Upper lobe of right lung (tissue), 1 donor: ENCODE measurements at regions not wholly inside any gene's neighbourhood (a gene's known extent, or its start where the extent isn't known, plus 50 kb on each side); places are given as distances from the start of the nearest gene placed in this dataset.
A peak's percentile ranks its signal among the peaks of the same experiment; 100 is the strongest.

Source experiments
- ATAC-seq: fragments of 200-7000 bp; cut with Tn5 transposase; one replicate; pipeline ENCODE4 v1.9.1; 2020; ENCODE audit warnings: mild to moderate bottlenecking, moderate library complexity
- DNase-seq: peaks from one replicate; pipeline ENCODE4 v3.0.0-alpha.2; 2020
- H3K27ac ChIP-seq: fragments of 200-600 bp; one replicate; pipeline ENCODE4 v1.8.0; 2022
- H3K27me3 ChIP-seq: fragments of 200-600 bp; one replicate; pipeline ENCODE4 v1.8.0; 2022; ENCODE audit warnings: mild to moderate bottlenecking
- H3K36me3 ChIP-seq: fragments of 200-600 bp; one replicate; pipeline ENCODE4 v1.8.0; 2022
- H3K4me1 ChIP-seq: fragments of 200-600 bp; one replicate; pipeline ENCODE4 v1.8.0; 2022
- H3K4me3 ChIP-seq: fragments of 200-600 bp; one replicate; pipeline ENCODE4 v1.8.0; 2022; ENCODE audit warnings: mild to moderate bottlenecking
- H3K9me3 ChIP-seq: fragments of 200-600 bp; one replicate; pipeline ENCODE4 v1.8.0; 2022
- CTCF ChIP-seq: fragments of 200-600 bp; IDR thresholded peaks from one replicate; pipeline ENCODE4 v1.8.0; 2022; ENCODE audit warnings: antibody characterized with exemption
- intact Hi-C: fragments of 100-400 bp; cut with DNase I; formaldehyde crosslinking; loops from one replicate; pipeline ENCODE4 v1.11.0; 2022
- donor health status: DM: no; HTN: yes; CAD: no; lungs with severe emphysema.

DNA sequence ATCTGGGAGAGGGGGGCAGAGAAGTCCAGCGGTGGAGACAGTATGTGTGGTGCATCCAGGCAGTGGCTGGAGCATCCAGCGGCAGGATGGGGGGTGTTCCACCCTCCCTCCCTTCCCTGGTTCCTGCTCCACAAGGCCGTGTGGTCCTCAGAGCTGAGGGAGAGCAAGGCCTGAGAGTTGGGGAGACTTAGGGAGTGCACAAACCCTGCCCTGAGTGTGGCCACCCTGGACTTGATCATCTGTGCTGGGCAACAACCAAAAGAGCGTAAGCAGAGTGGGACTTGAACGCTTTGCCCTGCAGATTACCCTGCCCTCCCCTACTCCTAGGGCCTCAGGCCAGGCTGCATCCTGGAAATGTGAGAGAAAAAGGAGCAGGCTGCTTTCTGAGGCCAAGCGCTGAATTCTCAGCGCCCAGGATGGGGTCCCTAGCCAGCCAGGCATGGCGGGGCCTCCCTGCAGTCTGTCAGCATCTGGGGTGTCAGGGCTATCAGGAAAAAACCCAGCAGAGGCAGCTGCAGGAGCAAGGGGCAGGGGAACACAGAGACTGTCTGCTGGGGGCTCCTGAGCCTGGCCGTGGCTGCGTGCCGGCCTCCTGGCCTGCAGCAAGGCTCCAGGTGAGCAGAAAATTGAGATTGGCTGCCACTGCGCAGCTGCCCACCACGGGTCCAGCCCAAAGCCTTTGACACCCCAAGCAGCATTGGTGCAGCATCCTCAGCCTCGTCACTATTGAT lies 266.2 kb downstream of the NPHP4 start:
- Histone ChIP-seq H3K27ac (no peak overlapping the region), H3K9me3 (no peaks in the 10 kb centered on the region), H3K27me3 (peaks cover 13% of the 10 kb centered on the region), H3K36me3 (no peaks in the 10 kb centered on the region), H3K4me3 (no peak overlapping the region), H3K4me1 (no peaks in the 10 kb centered on the region)
- intact Hi-C loops = no loop called here
- no peak for ATAC-seq
- no peak for TF ChIP-seq CTCF
- DNase-seq = peak; percentile 46

DNA sequence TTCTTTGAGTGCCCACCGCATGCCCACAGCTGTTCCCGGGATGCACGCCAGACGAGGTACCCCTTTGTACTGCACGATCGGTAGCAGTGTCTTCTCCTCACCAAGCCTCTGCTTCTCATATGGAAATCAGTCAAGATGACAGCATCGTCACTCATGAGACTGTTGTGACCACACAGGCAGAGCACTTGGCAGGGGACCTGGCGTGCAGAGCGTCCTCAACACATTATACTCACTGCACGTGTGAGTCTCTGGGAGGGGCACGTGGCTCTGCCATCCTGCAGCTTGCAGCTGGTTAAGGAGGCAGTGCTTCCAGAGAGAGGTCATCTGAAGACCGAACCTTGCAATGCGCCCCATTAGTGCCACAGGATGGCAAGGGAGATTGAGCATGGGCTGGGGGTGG lies 266.8 kb downstream of the NPHP4 start:
- ATAC-seq (no peak), DNase-seq (peak; percentile 47)
- Histone ChIP-seq H3K4me1 (no peaks in the 10 kb centered on the region), H3K27me3 (peaks cover 16% of the 10 kb centered on the region), H3K9me3 (no peaks in the 10 kb centered on the region), H3K4me3 (no peak overlapping the region), H3K27ac (no peak overlapping the region), H3K36me3 (no peaks in the 10 kb centered on the region)
- TF ChIP-seq CTCF = no peak
- intact Hi-C loops = no loop called here

DNA sequence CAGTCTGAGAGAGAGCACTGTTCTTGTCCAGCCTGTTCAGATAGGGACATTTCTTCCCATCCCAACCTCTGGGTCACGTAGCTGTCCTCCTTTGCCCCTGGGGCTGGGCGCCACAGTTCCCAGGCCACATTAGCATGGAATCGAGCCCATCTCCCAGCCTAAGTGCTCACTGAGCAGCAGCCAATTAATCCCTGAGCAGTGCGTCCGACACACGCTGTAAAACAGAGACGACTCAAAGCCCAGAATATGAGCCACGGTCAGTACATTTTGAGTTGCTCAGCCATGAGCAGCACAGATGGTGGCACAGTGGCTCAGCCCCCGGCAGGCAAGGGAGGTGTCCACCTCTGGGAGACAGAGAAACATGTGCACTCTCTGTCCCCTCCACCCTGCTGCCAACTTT lies 267.4 kb downstream of the NPHP4 start:
- Histone ChIP-seq H3K27ac (no peak overlapping the region), H3K4me3 (no peak overlapping the region), H3K9me3 (no peaks in the 10 kb centered on the region), H3K27me3 (peaks cover 16% of the 10 kb centered on the region), H3K36me3 (no peaks in the 10 kb centered on the region), H3K4me1 (no peaks in the 10 kb centered on the region)
- TF ChIP-seq CTCF = no peak
- intact Hi-C loops = no loop called here
- DNase-seq = peak; percentile 36
- ATAC-seq = no peak

GRCh38 chr1:5722635-5723164 lies 269.5 kb downstream of the NPHP4 start:
- Histone ChIP-seq H3K9me3 (no peaks in the 10 kb centered on the region), H3K36me3 (no peaks in the 10 kb centered on the region), H3K27ac (no peak overlapping the region), H3K4me3 (no peak overlapping the region), H3K27me3 (peaks cover 6% of the 10 kb centered on the region), H3K4me1 (no peaks in the 10 kb centered on the region)
- no peak for ATAC-seq
- no peak for TF ChIP-seq CTCF
- intact Hi-C loops = no loop called here
- DNase-seq = peak; percentile 33

GRCh38 chr1:5721634-5722215 lies 270.5 kb downstream of the NPHP4 start:
- Histone ChIP-seq H3K4me1 (no peaks in the 10 kb centered on the region), H3K27ac (no peak overlapping the region), H3K36me3 (no peaks in the 10 kb centered on the region), H3K9me3 (no peaks in the 10 kb centered on the region), H3K27me3 (peaks cover 6% of the 10 kb centered on the region), H3K4me3 (no peak overlapping the region)
- no peak for ATAC-seq
- intact Hi-C loops = no loop called here
- DNase-seq = no peak
- TF ChIP-seq CTCF = no peak
